ENCODE measurements at regions not wholly inside any gene's neighbourhood (a gene's known extent, or its start where the extent isn't known, plus 50 kb on each side); places are given as distances from the start of the nearest gene placed in this dataset.

- Histone ChIP-seq H3K4me3 (ENCODE audit: low read depth, low read length) (no peak overlapping the region), H3K36me3 (ENCODE audit: control insufficient read depth, insufficient read depth, low read length) (no peaks in the 10 kb centered on the region), H3K27me3 (ENCODE audit: control insufficient read depth, insufficient read depth, low read length) (no peaks in the 10 kb centered on the region)
- DNase-seq (ENCODE audit: low read depth): no peak
- TF ChIP-seq CTCF (IDR thresholded peaks at IDR 0.05; ENCODE audit: insufficient read depth, low read length, poor library complexity, severe bottlenecking): no peak
These were observed 58.8 kb upstream of the ABCC4 start for GRCh38 chr13:95360052-95360451.

GRCh38 chr13:95360464-95361097 lies 59.3 kb upstream of the ABCC4 start:
- no peak for TF ChIP-seq CTCF (IDR thresholded peaks at IDR 0.05; ENCODE audit: insufficient read depth, low read length, poor library complexity, severe bottlenecking)
- DNase-seq (ENCODE audit: low read depth): no peak
- Histone ChIP-seq H3K36me3 (ENCODE audit: control insufficient read depth, insufficient read depth, low read length) (no peaks in the 10 kb centered on the region), H3K4me3 (ENCODE audit: low read depth, low read length) (no peak overlapping the region), H3K27me3 (ENCODE audit: control insufficient read depth, insufficient read depth, low read length) (no peaks in the 10 kb centered on the region)

- no peak for TF ChIP-seq CTCF (IDR thresholded peaks at IDR 0.05; ENCODE audit: insufficient read depth, low read length, poor library complexity, severe bottlenecking)
- no peak overlapping the region for H3K4me3 ChIP-seq (ENCODE audit: low read depth, low read length)
These were observed 60.4 kb upstream of the ABCC4 start for GRCh38 chr13:95361686-95362085.

GRCh38 chr13:95362666-95363065 lies 61.4 kb upstream of the ABCC4 start:
- Histone ChIP-seq H3K27me3 (ENCODE audit: control insufficient read depth, insufficient read depth, low read length) (no peaks in the 10 kb centered on the region), H3K4me3 (ENCODE audit: low read depth, low read length) (no peak overlapping the region), H3K36me3 (ENCODE audit: control insufficient read depth, insufficient read depth, low read length) (no peaks in the 10 kb centered on the region)
- no peak for DNase-seq (ENCODE audit: low read depth)
- no peak for TF ChIP-seq CTCF (IDR thresholded peaks at IDR 0.05; ENCODE audit: insufficient read depth, low read length, poor library complexity, severe bottlenecking)

More at GRCh38 chr13:95361686-95362085, 60.4 kb upstream of the ABCC4 start:
- DNase-seq (ENCODE audit: low read depth): no peak
- H3K36me3 ChIP-seq (ENCODE audit: control insufficient read depth, insufficient read depth, low read length): no peaks in the 10 kb centered on the region
- H3K27me3 ChIP-seq (ENCODE audit: control insufficient read depth, insufficient read depth, low read length): no peaks in the 10 kb centered on the region

- no peak for TF ChIP-seq CTCF (IDR thresholded peaks at IDR 0.05; ENCODE audit: insufficient read depth, low read length, poor library complexity, severe bottlenecking)
- DNase-seq (ENCODE audit: low read depth): no peak
- H3K27me3 ChIP-seq (ENCODE audit: control insufficient read depth, insufficient read depth, low read length): no peaks in the 10 kb centered on the region
- H3K4me3 ChIP-seq (ENCODE audit: low read depth, low read length): no peak overlapping the region
- H3K36me3 ChIP-seq (ENCODE audit: control insufficient read depth, insufficient read depth, low read length): no peaks in the 10 kb centered on the region
These were observed 66.1 kb upstream of the ABCC4 start for GRCh38 chr13:95367309-95367843.

GRCh38 chr13:95368998-95369397 lies 67.7 kb upstream of the ABCC4 start:
- TF ChIP-seq CTCF (IDR thresholded peaks at IDR 0.05; ENCODE audit: insufficient read depth, low read length, poor library complexity, severe bottlenecking): no peak
- H3K27me3 ChIP-seq (ENCODE audit: control insufficient read depth, insufficient read depth, low read length): no peaks in the 10 kb centered on the region
- H3K36me3 ChIP-seq (ENCODE audit: control insufficient read depth, insufficient read depth, low read length): no peaks in the 10 kb centered on the region
- DNase-seq (ENCODE audit: low read depth): no peak
- H3K4me3 ChIP-seq (ENCODE audit: low read depth, low read length): no peak overlapping the region
